ENCODE measurements at regions not wholly inside any gene's neighbourhood (a gene's known extent, or its start where the extent isn't known, plus 50 kb on each side); places are given as distances from the start of the nearest gene placed in this dataset.

DNA sequence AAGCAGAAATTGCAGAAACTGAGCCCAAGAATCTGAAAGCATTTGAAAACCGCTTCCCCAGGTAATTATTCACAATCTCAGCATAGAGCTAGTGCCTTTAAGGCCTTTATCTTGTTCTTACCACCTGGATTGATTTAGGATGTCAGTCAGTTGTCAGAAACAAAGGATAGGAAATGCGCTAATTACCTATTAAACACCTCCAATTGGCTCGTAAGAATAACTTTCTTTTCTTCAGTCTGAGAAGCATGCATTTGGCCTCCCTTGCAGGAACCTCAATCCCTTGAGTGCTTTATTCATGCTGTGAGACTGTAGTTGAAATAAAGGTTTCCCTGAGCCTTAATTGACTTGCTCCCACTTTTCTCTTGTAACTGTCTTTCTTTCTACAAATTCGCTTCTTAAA lies 400.3 kb upstream of the LRATD1 start:
- no peak for ATAC-seq
- 24% methylated on average over 4 of the region's 4 CpGs for WGBS (ENCODE audit: low lambda C conversion rate)

More for the DNA sequence above, 400.3 kb upstream of the LRATD1 start:
- Histone ChIP-seq H4K20me1 (ENCODE audit: insufficient read depth, low read length) (no peaks in the 10 kb centered on the region), H3K27ac (ENCODE audit: extremely low read length, insufficient read depth, low read length) (no peak overlapping the region), H3K36me3 (replicated peaks in 1 of 2; ENCODE audit: control insufficient read depth in 1 of 2, insufficient read depth in 2 of 2, low read length in 2 of 2) (no peaks in the 10 kb centered on the region), H2AFZ (ENCODE audit: low read length) (no peak overlapping the region), H3K4me1 (ENCODE audit: insufficient read depth, low read length) (no peaks in the 10 kb centered on the region), H3K27me3 (ENCODE audit: control insufficient read depth in 1 of 2, insufficient read depth in 2 of 2, low read length in 2 of 2) (no peaks in the 10 kb centered on the region), H3K9ac (ENCODE audit: insufficient read depth, low read depth, low read length) (no peak overlapping the region), H3K4me2 (ENCODE audit: low read depth, low read length) (no peak overlapping the region), H3K79me2 (ENCODE audit: insufficient read depth, low read length) (no peaks in the 10 kb centered on the region), H3K9me3 (ENCODE audit: low read length) (peaks cover 63% of the 10 kb centered on the region), H3K4me3 (replicated peaks in 1 of 3; ENCODE audit: insufficient read depth in 1 of 3, low read depth in 2 of 3, low read length in 3 of 3) (no peak overlapping the region)
- DNase-seq (ENCODE audit: low spot score) (no peak), FAIRE-seq (no peak)
- intact Hi-C loops (cut with micrococcal nuclease; ENCODE audit: unreplicated experiment) (no loop called here), in situ Hi-C loops (cut with HindIII; ENCODE audit: extremely low pct_ligation_motif_present, low pct_unique_long_range_greater_than_20kb) (no loop called here)
- TF ChIP-seq ATF7-NPFF (CRISPR knock-in tag; IDR thresholded peaks at IDR 0.05; ENCODE audit: low read depth) (no peak), SIX1 (CRISPR knock-in tag; IDR thresholded peaks at IDR 0.05; ENCODE audit: borderline replicate concordance) (no peak), ZNF343 (CRISPR knock-in tag; IDR thresholded peaks at IDR 0.05) (no peak), DPF2 (CRISPR knock-in tag; IDR thresholded peaks at IDR 0.05; ENCODE audit: borderline replicate concordance, low read depth) (no peak), ZSCAN21 (CRISPR knock-in tag; IDR thresholded peaks at IDR 0.05; ENCODE audit: borderline replicate concordance) (no peak), ZSCAN29 (CRISPR knock-in tag; conservative IDR thresholded peaks at IDR 0.05) (no peak), SUZ12 (IDR thresholded peaks at IDR 0.05; ENCODE audit: low read depth, low read length) (no peak), ZNF232 (CRISPR knock-in tag; IDR thresholded peaks at IDR 0.05; ENCODE audit: borderline replicate concordance) (no peak), FOSL1 (CRISPR knock-in tag; IDR thresholded peaks at IDR 0.05; ENCODE audit: borderline replicate concordance) (no peak), GTF3A (CRISPR knock-in tag; conservative IDR thresholded peaks at IDR 0.05) (no peak), GLMP (CRISPR knock-in tag; IDR thresholded peaks at IDR 0.05; ENCODE audit: borderline replicate concordance) (no peak), NFKB2 (CRISPR knock-in tag; IDR thresholded peaks at IDR 0.05; ENCODE audit: borderline replicate concordance) (no peak), RAD21 (CRISPR knock-in tag; IDR thresholded peaks at IDR 0.05) (no peak), PCBP1 (IDR thresholded peaks at IDR 0.05; ENCODE audit: borderline replicate concordance, low read depth, low read length) (no peak)
- TF ChIP-seq, protein P1, sequence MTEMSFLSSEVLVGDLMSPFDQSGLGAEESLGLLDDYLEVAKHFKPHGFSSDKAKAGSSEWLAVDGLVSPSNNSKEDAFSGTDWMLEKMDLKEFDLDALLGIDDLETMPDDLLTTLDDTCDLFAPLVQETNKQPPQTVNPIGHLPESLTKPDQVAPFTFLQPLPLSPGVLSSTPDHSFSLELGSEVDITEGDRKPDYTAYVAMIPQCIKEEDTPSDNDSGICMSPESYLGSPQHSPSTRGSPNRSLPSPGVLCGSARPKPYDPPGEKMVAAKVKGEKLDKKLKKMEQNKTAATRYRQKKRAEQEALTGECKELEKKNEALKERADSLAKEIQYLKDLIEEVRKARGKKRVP (CRISPR knock-in tag; IDR thresholded peaks at IDR 0.05): no peak
- TF ChIP-seq, protein P2, sequence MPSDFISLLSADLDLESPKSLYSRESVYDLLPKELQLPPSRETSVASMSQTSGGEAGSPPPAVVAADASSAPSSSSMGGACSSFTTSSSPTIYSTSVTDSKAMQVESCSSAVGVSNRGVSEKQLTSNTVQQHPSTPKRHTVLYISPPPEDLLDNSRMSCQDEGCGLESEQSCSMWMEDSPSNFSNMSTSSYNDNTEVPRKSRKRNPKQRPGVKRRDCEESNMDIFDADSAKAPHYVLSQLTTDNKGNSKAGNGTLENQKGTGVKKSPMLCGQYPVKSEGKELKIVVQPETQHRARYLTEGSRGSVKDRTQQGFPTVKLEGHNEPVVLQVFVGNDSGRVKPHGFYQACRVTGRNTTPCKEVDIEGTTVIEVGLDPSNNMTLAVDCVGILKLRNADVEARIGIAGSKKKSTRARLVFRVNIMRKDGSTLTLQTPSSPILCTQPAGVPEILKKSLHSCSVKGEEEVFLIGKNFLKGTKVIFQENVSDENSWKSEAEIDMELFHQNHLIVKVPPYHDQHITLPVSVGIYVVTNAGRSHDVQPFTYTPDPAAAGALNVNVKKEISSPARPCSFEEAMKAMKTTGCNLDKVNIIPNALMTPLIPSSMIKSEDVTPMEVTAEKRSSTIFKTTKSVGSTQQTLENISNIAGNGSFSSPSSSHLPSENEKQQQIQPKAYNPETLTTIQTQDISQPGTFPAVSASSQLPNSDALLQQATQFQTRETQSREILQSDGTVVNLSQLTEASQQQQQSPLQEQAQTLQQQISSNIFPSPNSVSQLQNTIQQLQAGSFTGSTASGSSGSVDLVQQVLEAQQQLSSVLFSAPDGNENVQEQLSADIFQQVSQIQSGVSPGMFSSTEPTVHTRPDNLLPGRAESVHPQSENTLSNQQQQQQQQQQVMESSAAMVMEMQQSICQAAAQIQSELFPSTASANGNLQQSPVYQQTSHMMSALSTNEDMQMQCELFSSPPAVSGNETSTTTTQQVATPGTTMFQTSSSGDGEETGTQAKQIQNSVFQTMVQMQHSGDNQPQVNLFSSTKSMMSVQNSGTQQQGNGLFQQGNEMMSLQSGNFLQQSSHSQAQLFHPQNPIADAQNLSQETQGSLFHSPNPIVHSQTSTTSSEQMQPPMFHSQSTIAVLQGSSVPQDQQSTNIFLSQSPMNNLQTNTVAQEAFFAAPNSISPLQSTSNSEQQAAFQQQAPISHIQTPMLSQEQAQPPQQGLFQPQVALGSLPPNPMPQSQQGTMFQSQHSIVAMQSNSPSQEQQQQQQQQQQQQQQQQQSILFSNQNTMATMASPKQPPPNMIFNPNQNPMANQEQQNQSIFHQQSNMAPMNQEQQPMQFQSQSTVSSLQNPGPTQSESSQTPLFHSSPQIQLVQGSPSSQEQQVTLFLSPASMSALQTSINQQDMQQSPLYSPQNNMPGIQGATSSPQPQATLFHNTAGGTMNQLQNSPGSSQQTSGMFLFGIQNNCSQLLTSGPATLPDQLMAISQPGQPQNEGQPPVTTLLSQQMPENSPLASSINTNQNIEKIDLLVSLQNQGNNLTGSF (CRISPR knock-in tag; IDR thresholded peaks at IDR 0.05): no peak
- TF ChIP-seq, protein P3, sequence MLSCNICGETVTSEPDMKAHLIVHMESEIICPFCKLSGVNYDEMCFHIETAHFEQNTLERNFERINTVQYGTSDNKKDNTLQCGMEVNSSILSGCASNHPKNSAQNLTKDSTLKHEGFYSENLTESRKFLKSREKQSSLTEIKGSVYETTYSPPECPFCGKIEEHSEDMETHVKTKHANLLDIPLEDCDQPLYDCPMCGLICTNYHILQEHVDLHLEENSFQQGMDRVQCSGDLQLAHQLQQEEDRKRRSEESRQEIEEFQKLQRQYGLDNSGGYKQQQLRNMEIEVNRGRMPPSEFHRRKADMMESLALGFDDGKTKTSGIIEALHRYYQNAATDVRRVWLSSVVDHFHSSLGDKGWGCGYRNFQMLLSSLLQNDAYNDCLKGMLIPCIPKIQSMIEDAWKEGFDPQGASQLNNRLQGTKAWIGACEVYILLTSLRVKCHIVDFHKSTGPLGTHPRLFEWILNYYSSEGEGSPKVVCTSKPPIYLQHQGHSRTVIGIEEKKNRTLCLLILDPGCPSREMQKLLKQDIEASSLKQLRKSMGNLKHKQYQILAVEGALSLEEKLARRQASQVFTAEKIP (CRISPR knock-in tag; IDR thresholded peaks at IDR 0.05; ENCODE audit: borderline replicate concordance): no peak
- CTCF ChIA-PET (ENCODE audit: low intra/inter-chr PET ratio, low total read pairs): no interaction called here
- POLR2A ChIA-PET: no interaction called here
- BruUV-seq (replicated peaks): no TSS peak

Data from HepG2 (cell line).